BE2C (cell line): ENCODE measurements at regions not wholly inside any gene's neighbourhood (a gene's known extent, or its start where the extent isn't known, plus 50 kb on each side); places are given as distances from the start of the nearest gene placed in this dataset.

Experiments
- DNase-seq: peaks from one replicate; pipeline ENCODE4 v3.0.0-alpha.2; 2020
- H3K27me3 ChIP-seq: fragments of 250-450 bp; sonication (Bioruptor Pico); 2 replicates; pipeline ENCODE4 v1.5.1; 2020; ENCODE audit warnings: mild to moderate bottlenecking
- H3K36me3 ChIP-seq: fragments of 250-450 bp; sonication (Bioruptor Pico); 2 replicates; pipeline ENCODE4 v1.5.1; 2020; ENCODE audit warnings: mild to moderate bottlenecking
- H3K4me1 ChIP-seq: fragments of 250-450 bp; sonication (Bioruptor Pico); 2 replicates; pipeline ENCODE4 v1.5.1; 2020
- H3K4me3 ChIP-seq: 2 replicates; pipeline ENCODE4 v1.5.1; 2011; ENCODE audit warnings: low read depth, low read length
- H3K9me3 ChIP-seq: fragments of 250-450 bp; sonication (Bioruptor Pico); 2 replicates; pipeline ENCODE4 v1.5.1; 2020
- CTCF ChIP-seq: IDR thresholded peaks from 2 replicates; pipeline ENCODE4 v1.5.1; 2012; ENCODE audit warnings: mild to moderate bottlenecking, low read depth, low read length

- no peaks in the 10 kb centered on the region for H3K27me3 ChIP-seq
- no peak for DNase-seq
- H3K9me3 ChIP-seq, result no peaks in the 10 kb centered on the region
- no peaks in the 10 kb centered on the region for H3K4me1 ChIP-seq
- no peak for TF ChIP-seq CTCF
- H3K36me3 ChIP-seq, result no peaks in the 10 kb centered on the region
- no peak overlapping the region for H3K4me3 ChIP-seq
Observed at GRCh38 chr12:116414891-116415290, 137.4 kb upstream of the MED13L start.

- H3K36me3 ChIP-seq, result no peaks in the 10 kb centered on the region
- no peaks in the 10 kb centered on the region for H3K27me3 ChIP-seq
- TF ChIP-seq CTCF, result no peak
- H3K4me1 ChIP-seq, result no peaks in the 10 kb centered on the region
- H3K4me3 ChIP-seq, result no peak overlapping the region
- no peak for DNase-seq
- H3K9me3 ChIP-seq, result no peaks in the 10 kb centered on the region
Observed at GRCh38 chr12:116415408-116416108, 138.1 kb upstream of the MED13L start.

- H3K4me3 ChIP-seq, result no peak overlapping the region
- no peak for DNase-seq
Observed at GRCh38 chr12:116416166-116416565, 138.7 kb upstream of the MED13L start.

GRCh38 chr12:116418551-116418950, 140.6 kb upstream of the MAP1LC3B2 start:
- H3K9me3 ChIP-seq, result no peaks in the 10 kb centered on the region; the same call in 1 of the 2 replicates
- H3K4me3 ChIP-seq, result no peak overlapping the region
- no peaks in the 10 kb centered on the region for H3K36me3 ChIP-seq
- DNase-seq, result no peak
- no peaks in the 10 kb centered on the region for H3K27me3 ChIP-seq
- no peaks in the 10 kb centered on the region for H3K4me1 ChIP-seq
- no peak for TF ChIP-seq CTCF

More at GRCh38 chr12:116416166-116416565, 138.7 kb upstream of the MED13L start:
- H3K4me1 ChIP-seq, result no peaks in the 10 kb centered on the region
- no peaks in the 10 kb centered on the region for H3K9me3 ChIP-seq
- H3K27me3 ChIP-seq, result no peaks in the 10 kb centered on the region
- no peak for TF ChIP-seq CTCF
- H3K36me3 ChIP-seq, result no peaks in the 10 kb centered on the region

- DNase-seq, result no peak
Observed at GRCh38 chr12:116420227-116420880, 138.8 kb upstream of the MAP1LC3B2 start.

More at GRCh38 chr12:116420227-116420880, 138.8 kb upstream of the MAP1LC3B2 start:
- Histone ChIP-seq H3K4me3 (no peak overlapping the region), H3K4me1 (no peaks in the 10 kb centered on the region), H3K36me3 (no peaks in the 10 kb centered on the region), H3K27me3 (no peaks in the 10 kb centered on the region), H3K9me3 (no peaks in the 10 kb centered on the region; the same call in 1 of the 2 replicates)
- no peak for TF ChIP-seq CTCF
